ENCODE measurements at regions not wholly inside any gene's neighbourhood (a gene's known extent, or its start where the extent isn't known, plus 50 kb on each side); places are given as distances from the start of the nearest gene placed in this dataset.

GRCh38 chr7:16114071-16114470, 307.3 kb downstream of the CRPPA start:
- no peak for TF ChIP-seq CTCF (conservative IDR thresholded peaks at IDR 0.05 in 1 of 2, IDR thresholded peaks at IDR 0.05 in 1 of 2; ENCODE audit: extremely low read depth in 1 of 2, insufficient read depth in 1 of 2, low read depth in 1 of 2, low read length in 2 of 2)
- TF ChIP-seq EZH2 (IDR thresholded peaks at IDR 0.05; ENCODE audit: borderline replicate concordance, low read length), result no peak
